HEK293T (cell line): ENCODE measurements at regions not wholly inside any gene's neighbourhood (a gene's known extent, or its start where the extent isn't known, plus 50 kb on each side); places are given as distances from the start of the nearest gene placed in this dataset.

Experiments used
- CTBP1 ChIP-seq: fragments of 450-650 bp; IDR thresholded peaks from 2 replicates; pipeline ENCODE4 v1.6.1; 2016; ENCODE audit warnings: borderline replicate concordance
- FOXA1 ChIP-seq: fragments of 450-650 bp; IDR thresholded peaks from 2 replicates; pipeline ENCODE4 v1.6.1; 2016; ENCODE audit warnings: mild to moderate bottlenecking
- FOXM1 ChIP-seq: fragments of 450-650 bp; IDR thresholded peaks from 2 replicates; pipeline ENCODE4 v1.6.1; 2017; ENCODE audit warnings: mild to moderate bottlenecking, borderline replicate concordance
- HDGF ChIP-seq: fragments of 450-650 bp; IDR thresholded peaks from 2 replicates; pipeline ENCODE4 v1.6.1; 2017; ENCODE audit warnings: antibody characterized with exemption, borderline replicate concordance
- NFRKB ChIP-seq: fragments of 450-650 bp; IDR thresholded peaks from 2 replicates; pipeline ENCODE4 v1.6.1; 2016; ENCODE audit warnings: mild to moderate bottlenecking, moderate library complexity
- PKNOX1 ChIP-seq: fragments of 450-650 bp; IDR thresholded peaks from 2 replicates; pipeline ENCODE4 v1.6.1; 2016
- SP1 ChIP-seq: fragments of 450-650 bp; IDR thresholded peaks from 2 replicates; pipeline ENCODE4 v1.6.1; 2017
- TARDBP ChIP-seq: fragments of 450-650 bp; IDR thresholded peaks from 2 replicates; pipeline ENCODE4 v1.6.1; 2016

GRCh38 chr3:106355873-106356272 is 487.1 kb upstream of the CBLB start:
- no peak for TF ChIP-seq CTBP1
- TF ChIP-seq PKNOX1, result no peak
- no peak for TF ChIP-seq FOXA1
- TF ChIP-seq FOXM1, result no peak
- no peak for TF ChIP-seq HDGF
- TF ChIP-seq SP1, result no peak
- no peak for TF ChIP-seq NFRKB
- TF ChIP-seq TARDBP, result no peak
